Glutamatergic neuron (in vitro differentiated cells): ENCODE measurements at regions not wholly inside any gene's neighbourhood (a gene's known extent, or its start where the extent isn't known, plus 50 kb on each side); places are given as distances from the start of the nearest gene placed in this dataset.
"Not testable (repeated sequence)": the region's sequence is repeated elsewhere in the genome, so short reads cannot be mapped to it uniquely, and the experiment has no call there.

ENCODE experiments used
- DNase-seq: peaks from one replicate; pipeline ENCODE4 v3.0.0; 2022
- H3K27ac Mint-ChIP-seq: one replicate; pipeline ENCODE4 v1.8.0; 2020; ENCODE audit warnings: mild to moderate bottlenecking, mixed read lengths, inconsistent platforms; ENCODE audit not compliant: unreplicated experiment
- H3K27me3 Mint-ChIP-seq: one replicate; pipeline ENCODE4 v1.8.0; 2020; ENCODE audit warnings: mild to moderate bottlenecking, moderate library complexity, mixed read lengths, inconsistent platforms; ENCODE audit not compliant: unreplicated experiment
- H3K36me3 Mint-ChIP-seq: one replicate; pipeline ENCODE4 v1.8.0; 2020; ENCODE audit warnings: mild to moderate bottlenecking, mixed read lengths, inconsistent platforms; ENCODE audit not compliant: unreplicated experiment
- H3K4me1 Mint-ChIP-seq: one replicate; pipeline ENCODE4 v1.8.0; 2020; ENCODE audit warnings: mild to moderate bottlenecking, low read depth, mixed read lengths, inconsistent platforms; ENCODE audit not compliant: unreplicated experiment
- H3K4me3 Mint-ChIP-seq: one replicate; pipeline ENCODE4 v1.8.0; 2020; ENCODE audit warnings: mild to moderate bottlenecking, mixed read lengths, inconsistent platforms; ENCODE audit not compliant: unreplicated experiment
- H3K9me3 Mint-ChIP-seq: one replicate; pipeline ENCODE4 v1.8.0; 2020; ENCODE audit warnings: mild to moderate bottlenecking, moderate library complexity, mixed read lengths, inconsistent platforms; ENCODE audit not compliant: unreplicated experiment
- CTCF ChIP-seq: fragments of 200-600 bp; sonication (generic); IDR thresholded peaks from one replicate; pipeline ENCODE4 v1.5.0; 2021; ENCODE audit not compliant: partially characterized antibody, unreplicated experiment

- no peak for DNase-seq
These were observed 406.4 kb upstream of the NPAP1 start for GRCh38 chr15:24269166-24269571.

GRCh38 chr15:24269923-24270322 is 405.7 kb upstream of the NPAP1 start:
- H3K4me1 Mint-ChIP-seq = no peaks in the 10 kb centered on the region
- peaks cover 1% of the 10 kb centered on the region for H3K27me3 Mint-ChIP-seq
- no peak overlapping the region for H3K27ac Mint-ChIP-seq
- no peak overlapping the region for H3K4me3 Mint-ChIP-seq
- H3K36me3 Mint-ChIP-seq = no peaks in the 10 kb centered on the region
- no peaks in the 10 kb centered on the region for H3K9me3 Mint-ChIP-seq
- TF ChIP-seq CTCF = no peak
- no peak for DNase-seq

More at GRCh38 chr15:24269166-24269571, 406.4 kb upstream of the NPAP1 start:
- H3K9me3 Mint-ChIP-seq = no peaks in the 10 kb centered on the region
- no peaks in the 10 kb centered on the region for H3K4me1 Mint-ChIP-seq
- H3K4me3 Mint-ChIP-seq = no peak overlapping the region
- no peaks in the 10 kb centered on the region for H3K36me3 Mint-ChIP-seq
- H3K27ac Mint-ChIP-seq = no peak overlapping the region
- peaks cover 2% of the 10 kb centered on the region for H3K27me3 Mint-ChIP-seq
- no peak for TF ChIP-seq CTCF

GRCh38 chr15:24271496-24272244 is 403.9 kb upstream of the NPAP1 start:
- H3K9me3 Mint-ChIP-seq, H3K4me1 Mint-ChIP-seq: not testable (repeated sequence)

GRCh38 chr15:24292837-24293236 is 382.7 kb upstream of the NPAP1 start:
- no peak overlapping the region for H3K27ac Mint-ChIP-seq
- TF ChIP-seq CTCF = no peak
- H3K27me3 Mint-ChIP-seq = no peaks in the 10 kb centered on the region

More at GRCh38 chr15:24271496-24272244, 403.9 kb upstream of the NPAP1 start:
- DNase-seq, H3K36me3 Mint-ChIP-seq, H3K27me3 Mint-ChIP-seq, H3K27ac Mint-ChIP-seq, H3K4me3 Mint-ChIP-seq: not testable (repeated sequence)

GRCh38 chr15:24300804-24301368 is 374.7 kb upstream of the NPAP1 start:
- H3K4me1 Mint-ChIP-seq, H3K27me3 Mint-ChIP-seq, H3K27ac Mint-ChIP-seq, DNase-seq, H3K4me3 Mint-ChIP-seq, H3K9me3 Mint-ChIP-seq, H3K36me3 Mint-ChIP-seq: not testable (repeated sequence)

More at GRCh38 chr15:24292837-24293236, 382.7 kb upstream of the NPAP1 start:
- no peaks in the 10 kb centered on the region for H3K36me3 Mint-ChIP-seq
- no peaks in the 10 kb centered on the region for H3K4me1 Mint-ChIP-seq
- DNase-seq = no peak
- no peak overlapping the region for H3K4me3 Mint-ChIP-seq
- H3K9me3 Mint-ChIP-seq = no peaks in the 10 kb centered on the region

- not testable (repeated sequence) for H3K4me3 Mint-ChIP-seq, H3K4me1 Mint-ChIP-seq, DNase-seq, H3K27ac Mint-ChIP-seq, H3K9me3 Mint-ChIP-seq, H3K27me3 Mint-ChIP-seq, H3K36me3 Mint-ChIP-seq
These were observed 373.6 kb upstream of the NPAP1 start for GRCh38 chr15:24301999-24302398.

- H3K4me1 Mint-ChIP-seq, H3K36me3 Mint-ChIP-seq, H3K9me3 Mint-ChIP-seq, H3K27ac Mint-ChIP-seq, H3K27me3 Mint-ChIP-seq, DNase-seq, H3K4me3 Mint-ChIP-seq: not testable (repeated sequence)
These were observed 370.8 kb upstream of the NPAP1 start for GRCh38 chr15:24304747-24305146.

GRCh38 chr15:24305643-24306042 is 369.9 kb upstream of the NPAP1 start:
- H3K27ac Mint-ChIP-seq, H3K4me1 Mint-ChIP-seq, H3K36me3 Mint-ChIP-seq, H3K4me3 Mint-ChIP-seq, H3K9me3 Mint-ChIP-seq, H3K27me3 Mint-ChIP-seq, DNase-seq: not testable (repeated sequence)

- H3K36me3 Mint-ChIP-seq, H3K27ac Mint-ChIP-seq, DNase-seq: not testable (repeated sequence)
These were observed 365.9 kb upstream of the NPAP1 start for GRCh38 chr15:24309700-24310099.

More at GRCh38 chr15:24309700-24310099, 365.9 kb upstream of the NPAP1 start:
- H3K27me3 Mint-ChIP-seq, H3K4me1 Mint-ChIP-seq, H3K9me3 Mint-ChIP-seq, H3K4me3 Mint-ChIP-seq: not testable (repeated sequence)
